Progenitor cell of endocrine pancreas (in vitro differentiated cells): ENCODE measurements at regions not wholly inside any gene's neighbourhood (a gene's known extent, or its start where the extent isn't known, plus 50 kb on each side); places are given as distances from the start of the nearest gene placed in this dataset.

ENCODE experiments used
- DNase-seq: peaks from one replicate; pipeline ENCODE4 v3.0.0; 2021; ENCODE audit warnings: low spot score; ENCODE audit not compliant: unreplicated experiment
- H3K27ac Mint-ChIP-seq: 2 replicates; pipeline ENCODE4 v1.8.0; 2021; ENCODE audit warnings: mild to moderate bottlenecking, moderate library complexity, mixed read lengths
- H3K27me3 Mint-ChIP-seq: 2 replicates; pipeline ENCODE4 v1.8.0; 2021; ENCODE audit warnings: mixed read lengths
- H3K36me3 Mint-ChIP-seq: 2 replicates; pipeline ENCODE4 v1.8.0; 2022; ENCODE audit warnings: mixed read lengths; ENCODE audit not compliant: insufficient read depth
- H3K4me1 Mint-ChIP-seq: 2 replicates; pipeline ENCODE4 v1.8.0; 2021; ENCODE audit warnings: low read depth, mixed read lengths
- H3K4me3 Mint-ChIP-seq: 2 replicates; pipeline ENCODE4 v1.8.0; 2021; ENCODE audit warnings: low read depth, mild to moderate bottlenecking, moderate library complexity, mixed read lengths
- H3K9me3 Mint-ChIP-seq: 2 replicates; pipeline ENCODE4 v1.8.0; 2021; ENCODE audit warnings: low read depth, mixed read lengths
- TF ChIP-seq, protein P1 (sequence below): fragments of 200-600 bp; sonication (generic); IDR thresholded peaks from one replicate; pipeline ENCODE4 v1.5.0; 2021; ENCODE audit warnings: antibody characterized with exemption, mild to moderate bottlenecking; ENCODE audit not compliant: unreplicated experiment

DNA sequence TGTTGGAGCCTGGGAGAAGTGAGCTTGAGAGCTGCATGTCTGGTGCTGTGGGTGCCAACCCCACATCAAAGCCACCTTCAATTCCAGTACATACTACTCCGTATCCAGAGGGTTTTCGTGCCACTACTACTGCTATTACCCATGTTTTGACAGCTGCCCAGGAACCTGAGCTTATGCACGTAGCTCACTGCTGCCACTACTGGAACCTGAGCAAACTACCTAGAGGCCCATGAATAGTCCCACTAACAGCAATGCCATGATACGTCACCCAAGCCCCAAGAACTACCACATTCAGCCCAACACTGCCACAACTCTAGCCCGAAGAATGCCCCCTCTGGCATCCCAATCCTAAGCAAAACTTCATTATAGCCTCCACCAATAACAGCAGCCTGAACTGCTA is 215.2 kb upstream of the BCHE start:
- no peak overlapping the region for H3K27ac Mint-ChIP-seq
- no peaks in the 10 kb centered on the region for H3K27me3 Mint-ChIP-seq
- peaks cover 4% of the 10 kb centered on the region for H3K9me3 Mint-ChIP-seq
- TF ChIP-seq, protein P1, sequence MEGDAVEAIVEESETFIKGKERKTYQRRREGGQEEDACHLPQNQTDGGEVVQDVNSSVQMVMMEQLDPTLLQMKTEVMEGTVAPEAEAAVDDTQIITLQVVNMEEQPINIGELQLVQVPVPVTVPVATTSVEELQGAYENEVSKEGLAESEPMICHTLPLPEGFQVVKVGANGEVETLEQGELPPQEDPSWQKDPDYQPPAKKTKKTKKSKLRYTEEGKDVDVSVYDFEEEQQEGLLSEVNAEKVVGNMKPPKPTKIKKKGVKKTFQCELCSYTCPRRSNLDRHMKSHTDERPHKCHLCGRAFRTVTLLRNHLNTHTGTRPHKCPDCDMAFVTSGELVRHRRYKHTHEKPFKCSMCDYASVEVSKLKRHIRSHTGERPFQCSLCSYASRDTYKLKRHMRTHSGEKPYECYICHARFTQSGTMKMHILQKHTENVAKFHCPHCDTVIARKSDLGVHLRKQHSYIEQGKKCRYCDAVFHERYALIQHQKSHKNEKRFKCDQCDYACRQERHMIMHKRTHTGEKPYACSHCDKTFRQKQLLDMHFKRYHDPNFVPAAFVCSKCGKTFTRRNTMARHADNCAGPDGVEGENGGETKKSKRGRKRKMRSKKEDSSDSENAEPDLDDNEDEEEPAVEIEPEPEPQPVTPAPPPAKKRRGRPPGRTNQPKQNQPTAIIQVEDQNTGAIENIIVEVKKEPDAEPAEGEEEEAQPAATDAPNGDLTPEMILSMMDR = peak; percentile 8
- no peak for DNase-seq
- H3K36me3 Mint-ChIP-seq = no peaks in the 10 kb centered on the region
- H3K4me3 Mint-ChIP-seq = no peak overlapping the region
- H3K4me1 Mint-ChIP-seq = no peaks in the 10 kb centered on the region

DNA sequence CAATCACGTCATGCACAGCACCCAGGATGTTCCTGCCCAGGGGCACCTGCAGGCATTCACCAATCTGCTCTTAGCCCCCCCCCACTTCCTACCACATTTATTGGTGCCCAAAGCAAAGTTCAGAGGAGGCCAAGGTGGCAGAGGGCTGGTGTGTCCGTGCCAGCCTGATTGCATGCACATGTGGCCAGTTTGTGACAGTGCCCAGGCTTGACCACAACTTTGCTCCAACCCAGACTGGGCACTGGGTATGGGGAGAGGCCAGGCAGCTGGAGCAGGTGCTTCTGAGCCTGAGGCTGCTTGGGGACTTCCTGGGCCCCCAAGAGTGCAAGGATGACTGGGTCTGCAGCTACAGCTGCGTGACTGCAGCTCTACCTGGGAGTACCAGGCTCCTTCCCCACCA is 192.3 kb upstream of the BCHE start:
- Mint-ChIP-seq H3K4me1 (no peaks in the 10 kb centered on the region), H3K36me3 (peaks cover 2% of the 10 kb centered on the region), H3K27me3 (no peaks in the 10 kb centered on the region), H3K4me3 (no peak overlapping the region), H3K27ac (no peak overlapping the region), H3K9me3 (peaks cover 9% of the 10 kb centered on the region)
- TF ChIP-seq, protein P1 = no peak
- DNase-seq = no peak

DNA sequence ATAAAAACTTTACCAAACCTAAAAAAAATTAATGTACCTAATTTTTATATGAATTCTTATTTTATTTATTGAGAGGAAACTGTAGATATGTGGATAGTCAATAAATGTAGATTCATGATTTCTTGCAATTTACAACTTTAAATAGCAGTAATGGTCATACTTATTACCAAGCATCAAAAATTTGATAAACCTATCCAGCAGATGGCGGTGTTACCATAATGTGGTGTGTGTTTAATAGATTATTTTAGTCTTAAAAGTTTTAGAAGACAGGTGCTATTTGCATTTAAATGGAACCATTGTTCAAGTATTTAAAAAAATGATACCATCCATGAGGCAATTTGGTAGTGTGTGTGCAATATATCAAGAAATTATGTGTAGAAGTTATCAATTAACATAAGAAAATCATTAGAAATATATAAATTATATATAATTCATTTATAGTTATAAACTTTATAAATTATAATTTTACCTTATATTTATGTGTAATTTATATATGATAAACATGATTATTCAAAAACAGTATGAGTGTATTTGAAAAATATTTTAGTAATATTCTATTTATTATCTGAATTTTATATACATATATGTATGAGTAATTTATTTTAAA is 176.0 kb upstream of the BCHE start:
- no peak overlapping the region for H3K4me3 Mint-ChIP-seq
- peaks cover 3% of the 10 kb centered on the region for H3K9me3 Mint-ChIP-seq
- TF ChIP-seq, protein P1 = peak; percentile 83
- no peaks in the 10 kb centered on the region for H3K4me1 Mint-ChIP-seq
- DNase-seq = no peak
- H3K27ac Mint-ChIP-seq = no peak overlapping the region
- H3K36me3 Mint-ChIP-seq = no peaks in the 10 kb centered on the region
- H3K27me3 Mint-ChIP-seq = no peaks in the 10 kb centered on the region

DNA sequence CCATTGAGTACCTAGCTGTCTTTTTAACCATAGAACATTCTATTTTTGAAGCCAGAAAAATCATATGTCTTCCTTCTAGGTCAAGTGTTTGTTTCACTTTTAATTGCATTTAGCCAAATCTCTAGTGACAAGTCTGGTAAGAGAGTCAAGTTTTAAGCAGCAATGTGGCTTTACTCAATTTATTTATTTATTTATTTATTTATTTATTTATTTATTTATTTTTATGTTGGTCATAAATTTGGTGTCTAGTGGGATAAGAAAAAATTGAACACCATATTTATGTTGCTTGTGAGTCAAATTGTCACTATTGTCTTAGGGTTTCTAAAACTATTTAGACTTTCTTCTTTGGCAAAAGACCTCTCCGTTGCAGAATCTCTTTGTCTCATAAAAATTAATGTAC is 174.5 kb upstream of the BCHE start:
- peaks cover 4% of the 10 kb centered on the region for H3K36me3 Mint-ChIP-seq
- TF ChIP-seq, protein P1 = no peak
- no peak overlapping the region for H3K27ac Mint-ChIP-seq
- H3K9me3 Mint-ChIP-seq = peaks cover 8% of the 10 kb centered on the region
- no peak overlapping the region for H3K4me3 Mint-ChIP-seq
- no peak for DNase-seq
- H3K27me3 Mint-ChIP-seq = no peaks in the 10 kb centered on the region
- no peaks in the 10 kb centered on the region for H3K4me1 Mint-ChIP-seq

DNA sequence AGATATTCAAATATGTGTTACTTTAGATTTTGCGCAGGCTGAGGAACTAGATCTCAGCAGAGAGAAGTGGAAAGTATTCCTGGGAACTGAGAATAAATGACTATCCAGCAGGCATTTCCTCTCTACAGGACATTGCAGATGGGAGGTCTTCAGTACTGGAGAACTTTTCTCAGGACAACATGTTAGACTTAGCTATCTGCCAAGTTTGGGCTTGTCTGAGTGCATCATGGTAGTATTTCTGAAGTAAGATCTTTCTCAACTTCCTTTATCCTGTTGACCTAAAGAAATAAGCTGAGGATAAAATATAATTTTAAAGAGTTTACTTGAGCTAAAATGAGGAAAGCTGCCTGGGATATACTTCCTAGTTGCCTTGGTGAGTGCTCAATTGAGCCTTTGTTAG is 167.9 kb upstream of the BCHE start:
- TF ChIP-seq, protein P1 = no peak
- Mint-ChIP-seq H3K4me3 (no peak overlapping the region), H3K9me3 (peaks cover 8% of the 10 kb centered on the region), H3K36me3 (peaks cover 4% of the 10 kb centered on the region), H3K4me1 (no peaks in the 10 kb centered on the region), H3K27ac (no peak overlapping the region), H3K27me3 (no peaks in the 10 kb centered on the region)
- DNase-seq = no peak
